T-helper 9 cell (primary cell): ENCODE measurements at regions not wholly inside any gene's neighbourhood (a gene's known extent, or its start where the extent isn't known, plus 50 kb on each side); places are given as distances from the start of the nearest gene placed in this dataset.

Experiments
- DNase-seq: peaks from one replicate; pipeline ENCODE4 v3.0.0-alpha.2; 2020

DNA sequence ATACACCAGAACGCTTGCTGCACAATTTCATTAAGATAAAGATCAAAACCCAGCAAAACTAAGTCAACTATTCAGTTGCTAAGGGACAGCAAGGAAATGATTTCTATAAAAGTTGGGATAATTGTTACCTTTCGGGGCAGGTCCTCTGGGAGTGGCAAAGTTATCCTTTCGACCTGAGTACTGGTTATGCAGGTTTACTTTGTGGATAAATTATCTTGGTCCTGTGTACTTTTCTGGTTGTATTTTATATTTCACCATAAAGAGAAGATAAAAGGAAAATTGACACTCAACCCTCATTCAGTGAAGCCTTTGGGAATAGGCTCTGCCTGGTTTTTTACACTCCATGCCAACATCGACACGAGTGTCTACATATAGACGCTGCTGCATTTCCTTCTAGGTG is 146.5 kb downstream of the SYK start:
- DNase-seq: no peak

DNA sequence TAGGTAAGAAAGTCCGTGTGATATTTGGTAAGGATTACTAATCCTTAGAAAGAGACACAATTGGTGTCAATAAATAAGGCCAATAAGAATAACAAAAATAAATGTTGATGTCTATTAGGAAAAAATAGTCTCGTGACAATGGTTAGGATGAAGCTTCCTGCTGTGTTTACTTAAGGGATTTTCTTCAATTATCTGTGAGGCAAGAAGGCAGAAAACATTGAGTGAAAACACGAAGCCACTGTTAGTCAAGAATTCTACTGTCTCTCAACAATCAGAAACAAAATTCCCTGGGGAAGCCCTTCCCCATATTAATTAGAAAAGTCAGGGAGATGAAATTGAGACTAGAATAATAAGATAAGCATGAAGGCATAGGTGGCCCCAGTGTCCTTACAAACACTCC is 149.0 kb downstream of the SYK start:
- no peak for DNase-seq

DNA sequence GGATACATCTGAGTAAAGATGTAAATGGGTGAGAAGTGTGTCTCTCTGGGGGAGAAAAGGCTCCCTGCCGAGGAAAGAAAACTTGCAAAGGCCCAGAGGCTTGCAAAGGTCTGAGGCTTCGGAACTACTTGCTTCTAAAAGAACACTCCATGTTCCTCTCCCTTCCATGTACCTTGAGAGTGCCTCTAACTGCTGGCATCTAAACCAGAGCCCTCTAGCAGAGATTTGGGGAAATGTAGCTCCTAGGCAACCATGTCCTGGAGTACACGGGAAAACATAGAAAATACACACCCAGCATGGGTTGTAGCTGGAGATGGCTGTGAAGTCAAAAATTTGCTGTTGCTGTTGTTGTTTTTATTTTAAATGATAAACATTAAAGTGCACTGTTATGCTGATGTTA is 151.6 kb downstream of the SYK start:
- DNase-seq: no peak

DNA sequence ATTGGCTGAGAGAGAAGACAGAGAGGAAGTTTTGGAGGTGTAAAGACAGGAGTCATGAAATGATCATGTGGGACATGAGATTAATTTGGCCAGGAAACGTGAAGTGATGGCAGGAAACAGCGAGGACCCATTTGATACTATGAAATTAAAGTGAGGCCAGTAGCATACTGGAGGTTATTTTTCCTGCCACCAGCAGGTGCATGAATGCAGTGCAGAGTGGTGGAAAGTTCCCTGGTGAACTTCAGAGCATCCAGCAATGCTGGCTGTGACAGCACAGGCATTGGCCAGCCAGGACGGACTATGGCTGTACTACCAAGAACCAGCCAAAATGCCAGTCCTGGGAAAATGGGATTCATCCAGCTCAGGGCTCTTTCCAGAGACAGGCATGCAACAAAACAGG is 152.2 kb downstream of the SYK start:
- no peak for DNase-seq

DNA sequence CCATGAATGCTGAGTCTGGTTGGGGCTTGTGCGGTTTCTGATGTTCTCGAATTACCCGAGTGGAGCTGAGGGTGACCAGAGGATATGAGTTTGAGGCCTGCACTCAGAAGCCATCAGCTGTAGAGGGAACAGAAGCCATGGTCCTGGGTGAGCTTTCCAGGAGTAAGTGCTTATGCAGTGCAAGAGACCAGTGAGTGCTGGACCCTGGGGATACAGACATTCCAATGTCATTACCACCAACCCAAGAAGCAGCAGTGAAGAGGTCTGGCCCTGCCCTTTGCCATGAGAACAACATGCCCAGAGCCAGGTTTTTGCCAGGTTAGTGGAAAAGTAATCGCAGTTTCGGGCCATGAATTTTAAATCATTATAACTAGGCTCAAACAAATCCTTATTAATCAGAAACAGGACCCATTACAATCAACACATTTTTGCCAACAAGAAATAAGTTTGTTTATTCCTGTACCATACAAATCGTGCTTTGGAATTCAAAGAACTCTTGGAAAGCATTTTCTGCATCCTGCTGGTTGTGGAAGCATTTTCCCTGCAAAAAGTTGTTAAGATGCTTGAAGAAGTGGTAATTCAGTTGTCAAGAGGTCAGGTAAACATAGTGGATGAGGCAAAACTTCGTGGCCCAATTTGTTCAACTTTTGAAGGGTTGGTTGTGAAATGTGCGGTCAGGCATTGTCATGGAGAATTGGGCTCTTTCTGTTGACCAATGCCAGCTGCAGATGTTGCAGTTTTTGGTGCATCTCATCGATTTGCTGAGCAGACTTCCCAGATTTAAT is 154.6 kb downstream of the SYK start:
- no peak for DNase-seq

DNA sequence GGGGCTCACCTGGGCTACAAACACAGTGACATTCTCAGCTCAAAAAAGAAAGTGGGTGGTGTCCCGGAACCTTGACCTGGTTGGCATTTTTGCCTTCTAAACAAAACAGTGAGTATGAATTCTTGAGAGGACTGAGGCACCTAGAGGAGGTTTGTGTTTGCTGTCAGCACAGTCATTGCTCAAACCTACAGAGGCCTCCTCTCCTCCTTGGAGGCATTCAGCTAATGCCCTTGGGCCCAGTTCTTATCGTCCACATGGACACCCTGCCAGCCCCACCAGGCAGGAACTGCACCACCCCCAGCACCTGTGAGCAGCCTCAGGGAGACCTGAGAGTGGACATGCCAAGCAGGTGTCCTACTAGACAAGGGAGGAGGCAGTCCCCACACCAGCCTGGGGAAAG is 156.7 kb downstream of the SYK start:
- DNase-seq: no peak

DNA sequence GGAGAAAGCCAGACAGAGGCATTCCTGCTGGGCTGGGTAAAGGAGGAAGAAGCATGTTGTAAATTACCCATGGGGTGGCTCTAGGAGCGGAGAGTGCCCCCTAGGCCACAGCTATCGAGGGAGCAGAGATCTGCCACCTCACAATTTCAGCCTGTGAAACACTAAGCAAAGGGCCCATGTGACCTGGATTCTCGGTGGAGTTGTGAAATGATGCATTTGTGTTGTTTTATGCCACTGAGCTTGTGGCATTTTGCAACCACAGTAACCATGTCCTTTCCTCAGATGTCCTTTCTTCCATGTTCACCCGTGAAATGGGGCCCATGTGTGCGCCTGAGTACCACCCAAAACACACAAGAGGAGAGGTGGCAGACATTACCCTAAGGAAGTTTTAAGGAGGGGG is 159.3 kb downstream of the SYK start:
- DNase-seq: no peak

DNA sequence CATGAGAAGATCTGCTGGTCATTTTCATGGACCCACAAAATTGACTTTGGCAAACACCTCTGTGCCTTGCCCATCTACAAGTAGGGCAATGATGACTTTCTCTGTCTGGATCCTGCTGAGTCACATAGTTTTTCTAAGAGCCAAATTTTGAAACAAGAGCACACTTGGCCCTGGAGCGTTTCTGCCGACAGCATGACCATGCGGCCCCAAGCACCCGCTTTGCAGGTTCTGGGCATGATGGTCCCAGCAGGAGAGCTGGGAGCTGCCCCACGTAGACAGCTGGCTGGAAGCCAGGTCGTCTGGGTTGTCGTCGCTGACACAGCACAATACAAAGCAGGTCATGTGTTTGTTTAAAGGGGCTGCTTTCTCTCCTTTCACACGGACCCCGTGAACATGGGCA is 159.8 kb downstream of the SYK start:
- no peak for DNase-seq

DNA sequence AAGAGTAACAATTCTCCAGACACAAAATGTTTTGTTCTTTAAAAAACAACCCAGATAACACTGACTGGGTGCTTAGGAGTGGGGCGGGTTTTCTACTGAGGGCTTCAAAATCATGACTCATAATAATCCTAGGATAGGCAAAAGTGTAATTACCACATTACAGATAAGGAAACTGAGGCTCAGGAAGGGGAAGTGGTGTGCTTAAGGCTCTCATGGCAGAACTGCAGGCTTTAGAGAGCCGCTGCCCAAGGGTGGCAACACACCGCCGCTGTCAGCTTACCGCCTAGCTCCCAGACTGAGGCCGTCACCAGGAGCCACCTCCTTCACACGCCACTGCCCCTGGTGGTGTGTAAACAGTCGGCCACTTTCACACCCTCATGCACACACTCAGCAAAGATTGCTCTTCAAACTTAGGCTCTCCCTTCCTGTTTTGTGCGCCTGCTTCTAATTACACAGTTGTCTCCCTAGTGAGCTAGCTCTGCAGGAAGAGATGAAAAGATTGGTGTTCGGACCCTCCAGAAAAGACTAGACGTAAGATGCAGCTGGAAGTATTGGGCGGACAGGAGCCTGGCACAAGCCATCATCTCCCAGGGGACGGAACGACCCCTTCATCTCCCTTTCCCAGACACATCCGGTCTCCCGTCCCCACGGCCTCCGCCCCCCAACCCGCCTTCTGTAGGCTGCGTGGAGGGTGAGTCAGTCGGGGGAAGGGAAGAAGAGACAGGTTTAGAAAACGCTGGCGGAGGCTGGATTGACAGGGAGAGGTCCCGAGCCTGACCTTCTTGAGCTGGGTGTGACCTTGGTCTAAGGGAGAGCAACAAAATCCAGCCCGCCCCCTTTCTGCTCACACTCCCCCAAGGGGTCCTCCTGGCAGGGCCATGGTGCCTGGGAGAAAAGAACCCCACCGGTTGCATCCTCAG is 162.7 kb downstream of the SYK start:
- DNase-seq: no peak

DNA sequence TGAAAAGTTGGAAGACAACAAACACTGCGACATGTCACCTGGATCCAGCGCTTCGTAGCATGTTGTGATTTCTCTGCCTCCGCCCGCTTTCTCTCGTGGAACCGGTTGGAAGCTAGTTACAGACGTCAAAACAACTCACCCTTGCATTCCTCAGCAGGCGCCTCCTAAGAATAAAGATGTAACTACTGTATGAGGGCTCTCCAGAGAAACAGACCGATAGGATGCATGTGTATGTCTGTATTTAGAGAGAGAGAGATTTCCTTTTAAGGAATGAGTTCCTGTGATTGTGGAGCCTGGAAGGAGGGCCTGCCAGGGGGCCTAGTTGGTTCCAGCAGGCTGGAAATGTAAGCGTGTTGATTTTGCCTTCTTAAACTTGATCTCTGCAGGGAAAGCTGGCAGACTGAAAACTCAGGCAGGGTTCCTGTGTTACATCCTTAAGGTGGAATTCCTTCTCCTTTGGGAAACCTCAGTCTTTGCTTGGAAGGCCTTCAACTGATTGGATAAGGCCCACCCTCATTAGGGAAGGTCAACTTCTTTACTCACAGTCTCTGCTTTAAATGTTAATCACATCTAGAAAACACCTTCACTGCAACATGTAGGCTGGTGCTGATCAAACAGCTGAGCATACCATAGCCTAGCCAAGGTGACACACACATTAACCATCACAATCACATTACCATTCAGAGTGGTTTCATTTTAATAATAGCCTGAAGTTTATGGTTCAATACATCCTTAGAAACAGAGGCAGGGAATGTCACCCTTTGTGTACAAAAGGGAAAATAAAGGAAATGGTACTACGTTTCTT is 163.8 kb downstream of the SYK start:
- DNase-seq: no peak

DNA sequence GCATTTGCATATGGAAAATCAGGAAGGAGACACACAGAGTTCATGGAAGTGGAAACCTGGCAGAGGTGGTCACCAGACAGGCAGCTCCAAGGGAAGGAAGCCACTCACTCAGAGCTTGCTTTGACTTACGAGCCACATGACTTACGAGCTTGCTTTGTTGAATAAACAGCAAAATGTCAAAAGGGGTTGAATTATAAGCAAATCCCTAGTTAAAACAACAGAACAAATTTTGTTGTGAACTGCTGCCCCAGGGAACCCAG is 164.3 kb downstream of the SYK start:
- DNase-seq: no peak

DNA sequence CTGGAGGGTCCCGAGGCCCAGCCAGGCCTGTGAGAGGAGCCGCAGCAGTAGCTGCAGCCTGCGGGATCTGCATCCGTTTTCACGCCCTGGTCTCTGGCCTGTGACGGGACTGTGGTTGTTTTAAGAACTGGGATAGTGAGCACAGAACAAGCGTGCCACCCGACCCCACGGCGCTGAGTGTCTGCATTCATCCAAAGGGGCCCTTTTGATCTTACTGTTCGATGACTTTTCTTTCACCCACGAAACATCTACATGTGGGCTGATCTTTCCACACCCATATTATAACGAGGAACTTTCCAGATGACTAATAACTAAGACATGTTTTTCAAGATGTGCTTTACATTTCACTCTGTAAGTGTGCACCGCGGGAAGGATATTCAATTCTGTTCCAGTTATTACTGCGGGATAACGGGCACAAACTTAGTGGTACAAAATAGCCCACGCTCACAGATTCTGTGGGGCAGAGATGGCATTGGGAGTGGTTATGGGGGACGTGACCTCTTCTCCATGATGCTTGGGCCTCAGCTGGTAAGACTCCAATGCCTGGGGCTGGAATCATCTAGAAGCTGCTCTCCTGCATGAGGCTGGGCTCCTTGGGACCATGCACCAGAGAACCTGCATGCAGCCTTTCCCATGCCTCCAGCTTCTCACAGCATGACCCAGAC is 165.0 kb downstream of the SYK start:
- no peak for DNase-seq

DNA sequence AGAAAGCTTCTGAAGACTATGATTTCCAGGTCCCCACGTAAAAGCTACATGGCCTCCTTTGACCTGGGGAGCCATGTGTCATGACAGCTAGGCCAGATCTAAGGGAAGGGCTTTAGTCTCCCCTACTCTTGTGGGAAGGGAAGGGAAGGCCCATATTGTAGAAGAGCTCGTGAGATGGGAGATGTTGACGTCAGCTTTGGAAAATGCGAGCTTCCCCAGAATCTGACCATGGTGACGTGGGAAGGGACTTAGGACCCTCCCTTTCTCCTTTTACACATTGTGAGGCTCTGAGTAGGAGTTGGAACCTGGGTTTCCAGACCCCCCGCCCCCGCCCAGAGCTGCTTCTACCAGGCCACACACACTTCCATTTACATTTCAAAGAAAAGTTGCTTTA is 165.5 kb downstream of the SYK start:
- no peak for DNase-seq

DNA sequence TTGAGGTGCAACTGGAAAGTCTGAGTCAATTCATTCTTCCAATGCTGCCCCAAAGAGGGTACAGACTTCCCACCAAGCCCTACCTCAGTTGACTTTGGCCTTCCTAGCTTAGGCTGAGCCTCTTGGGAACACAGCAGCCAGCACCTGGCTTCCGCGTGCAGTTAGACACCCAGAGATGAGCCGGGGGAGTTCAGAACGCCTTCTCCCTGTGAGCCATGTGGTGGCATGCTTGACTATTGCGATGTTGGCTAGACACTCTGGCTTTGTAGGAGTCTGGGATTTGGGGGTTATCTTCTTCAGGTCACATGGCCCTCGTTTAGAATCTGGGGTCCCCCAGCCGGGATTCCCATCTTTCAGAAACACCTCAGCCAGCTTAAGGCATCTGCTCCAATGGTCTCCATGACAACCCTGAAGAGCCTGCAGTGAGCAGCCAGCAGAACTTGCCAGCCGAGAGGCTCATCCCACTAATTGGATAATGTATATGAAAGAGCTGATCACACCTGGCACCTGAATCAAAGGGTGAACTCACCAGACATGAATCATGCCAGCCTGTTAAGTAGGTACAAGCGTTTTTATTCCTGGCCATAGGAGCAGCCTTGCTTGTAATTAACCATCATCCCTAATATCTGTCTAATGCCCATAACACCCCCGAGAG is 167.5 kb downstream of the SYK start:
- no peak for DNase-seq

DNA sequence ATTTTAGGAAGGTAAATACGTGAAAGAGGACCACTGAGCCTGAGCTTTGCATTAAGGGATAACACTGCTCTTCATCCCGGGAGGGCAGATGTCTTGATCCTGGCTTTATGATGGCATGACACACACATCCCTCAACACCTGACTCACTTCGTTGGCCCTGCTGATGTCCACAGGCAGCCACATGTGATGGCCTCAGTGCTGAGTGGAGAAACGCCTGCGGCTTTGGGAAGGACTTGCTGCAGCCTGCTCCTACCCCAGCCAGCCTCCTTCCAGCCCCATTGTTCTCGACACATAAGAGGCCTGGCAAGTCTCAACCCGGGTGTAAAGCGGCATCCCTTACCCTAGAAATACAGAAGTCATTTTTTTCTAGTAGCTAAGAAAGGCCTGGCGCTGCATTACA is 169.0 kb downstream of the SYK start:
- no peak for DNase-seq

DNA sequence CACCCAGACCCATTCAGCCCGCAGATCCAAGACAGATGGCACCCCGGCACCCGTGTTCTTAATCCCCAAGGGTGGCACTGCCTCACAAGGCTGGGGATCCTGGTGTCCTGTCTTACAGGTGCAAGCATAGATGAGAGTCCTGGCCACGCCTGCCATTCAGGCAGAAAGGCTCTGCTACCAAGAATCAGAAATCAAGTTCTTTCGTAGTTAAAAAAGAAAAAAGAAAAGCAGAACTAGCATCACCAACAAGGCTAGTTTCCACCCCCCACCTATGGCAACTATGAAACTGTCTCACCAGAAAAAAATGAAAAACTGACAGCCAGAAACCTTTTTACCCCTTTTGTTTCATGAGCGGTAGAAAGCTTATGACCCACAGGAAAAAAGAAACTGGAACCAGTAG is 170.4 kb downstream of the SYK start:
- no peak for DNase-seq

DNA sequence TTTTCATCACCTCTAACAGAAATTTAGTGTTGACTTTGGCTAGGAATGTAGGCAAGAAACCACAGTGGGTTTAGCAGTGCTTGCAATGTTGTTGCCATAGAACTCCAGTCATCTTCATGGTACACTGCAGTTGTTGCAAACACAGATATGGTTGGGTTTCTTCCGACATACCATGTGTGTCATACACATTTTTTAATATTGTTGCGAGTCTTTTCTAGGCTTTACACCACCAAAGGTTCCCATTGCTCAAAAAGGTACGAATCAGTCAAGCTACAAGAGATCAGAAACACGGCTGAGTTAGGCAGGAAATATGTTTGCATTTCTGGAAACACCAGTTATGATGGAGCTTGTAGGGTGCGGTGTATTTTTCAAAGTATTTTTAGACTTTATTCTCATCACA is 172.4 kb downstream of the SYK start:
- no peak for DNase-seq

DNA sequence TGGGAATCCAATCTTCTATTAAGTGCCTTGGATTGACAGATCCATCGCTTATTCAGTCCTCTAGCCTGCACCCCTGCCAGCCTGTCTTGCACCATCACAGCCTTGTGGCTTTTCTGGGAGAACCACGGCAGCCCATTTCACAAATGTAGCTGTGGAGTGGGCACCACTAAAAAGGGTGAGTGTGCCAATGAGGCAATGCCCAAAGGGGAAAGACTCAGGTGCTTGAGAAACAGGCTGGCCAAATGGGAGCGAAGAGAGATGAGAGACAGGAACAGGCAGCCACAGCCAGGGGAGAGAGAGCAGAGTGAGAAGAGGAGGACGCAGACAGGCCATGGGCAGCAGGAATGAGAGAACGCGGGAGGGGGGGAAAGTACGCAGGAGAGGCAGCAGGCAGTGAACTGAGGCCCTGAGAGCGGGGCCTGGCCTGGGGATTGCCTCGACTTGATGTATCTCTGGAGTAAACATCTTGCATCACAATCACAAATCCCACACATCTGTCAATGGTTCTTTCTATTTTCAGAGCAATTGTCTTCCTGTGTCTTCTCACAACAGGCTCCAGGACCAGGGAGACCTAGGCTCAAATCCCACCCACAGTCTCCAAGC is 173.1 kb downstream of the SYK start:
- DNase-seq: no peak

DNA sequence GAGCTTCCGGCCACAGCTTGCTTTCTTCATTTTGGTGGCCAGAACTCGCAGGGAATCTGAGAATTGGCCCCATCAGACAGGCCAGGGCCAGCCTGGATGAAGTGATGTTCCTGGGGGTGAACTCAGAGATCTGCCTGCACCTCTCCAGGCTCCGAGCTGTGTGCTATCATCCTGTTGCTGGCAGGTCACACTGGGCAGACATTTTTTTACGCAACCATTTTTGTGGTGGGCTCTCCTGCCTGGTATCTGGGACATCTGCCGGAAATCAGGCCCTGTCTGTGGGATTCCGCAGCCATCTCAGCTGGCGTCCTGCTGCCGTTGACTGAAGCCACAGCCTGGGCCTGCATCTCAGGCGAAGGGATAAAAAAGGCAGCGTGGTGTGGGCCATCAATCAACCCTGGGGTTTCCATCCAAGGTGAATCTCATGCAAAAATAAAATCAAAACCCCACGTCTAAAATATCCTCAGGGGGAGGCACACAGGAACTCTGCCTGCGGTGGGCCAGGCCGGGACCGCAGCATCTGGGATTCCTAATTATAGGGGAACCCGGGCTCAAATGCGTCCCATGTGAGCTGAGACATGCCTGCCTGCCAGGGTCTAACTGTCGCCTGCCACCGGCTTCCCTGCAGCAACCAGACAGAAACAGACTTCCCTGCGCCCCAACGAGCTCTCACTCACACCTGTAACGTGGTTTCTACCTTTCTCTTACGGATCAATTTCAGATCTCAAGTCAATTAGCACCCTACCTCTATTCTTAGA is 174.3 kb downstream of the SYK start:
- no peak for DNase-seq

DNA sequence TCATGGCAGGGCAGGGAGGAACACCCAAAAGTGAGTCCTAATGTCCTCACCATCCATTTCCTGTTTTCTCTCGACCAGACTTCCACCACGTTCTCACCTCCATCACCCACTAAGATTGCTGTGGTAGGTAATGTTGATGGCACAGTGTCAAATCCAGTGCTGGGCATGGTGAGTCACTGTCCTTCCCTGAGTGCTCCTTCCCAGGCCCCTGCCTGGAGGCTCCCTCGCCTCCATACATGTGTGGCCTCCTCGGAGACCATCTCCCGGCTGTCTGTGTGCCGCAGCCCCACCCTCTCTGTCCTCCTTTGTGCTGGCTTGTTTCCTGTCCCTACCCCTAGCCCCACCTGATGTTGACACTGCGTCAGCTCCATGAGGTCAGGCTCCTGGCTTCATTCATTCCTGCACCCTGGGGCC is 177.5 kb downstream of the SYK start:
- DNase-seq: no peak

DNA sequence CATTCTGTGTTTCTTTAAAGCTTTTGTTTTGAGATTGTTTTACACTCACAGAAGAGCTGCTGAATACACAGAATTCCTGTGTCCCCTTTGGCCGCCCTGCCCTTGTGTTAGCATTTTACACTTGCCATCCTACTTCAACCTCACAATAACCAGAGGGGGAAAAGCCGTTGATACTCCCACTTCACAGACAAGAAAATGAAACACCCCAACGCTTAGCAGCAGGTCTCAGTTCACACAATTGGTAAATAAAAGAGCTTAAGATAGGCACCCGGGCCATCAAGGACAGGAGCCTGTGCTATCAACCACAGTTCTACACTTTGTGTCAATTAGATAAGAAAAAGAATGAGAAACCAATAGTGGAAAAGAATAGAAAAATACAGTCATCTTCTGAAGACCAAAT is 178.0 kb downstream of the SYK start:
- no peak for DNase-seq
